OCI-LY7 (cell line): ENCODE measurements at regions not wholly inside any gene's neighbourhood (a gene's known extent, or its start where the extent isn't known, plus 50 kb on each side); places are given as distances from the start of the nearest gene placed in this dataset.

ENCODE experiments used
- BruUV-seq: library from RNA; stranded (reverse); fragments of 400-500 nt; replicated peaks from 2 replicates; lab custom pipeline; 2021; lab: Mats Ljungman, UMichigan
- CTCF ChIA-PET: fragments of 300-600 bp; sonication (Branson Sonifier 250); formaldehyde crosslinking; loops from one replicate; lab custom pipeline; 2022; ENCODE audit warnings: antibody characterized with exemption; ENCODE audit not compliant: unreplicated experiment; lab: Charles Lee
- POLR2A ChIA-PET: fragments of 300-600 bp; sonication (Branson Sonifier 250); formaldehyde crosslinking; loops from one replicate; lab custom pipeline; 2022; ENCODE audit warnings: antibody characterized with exemption; lab: Charles Lee
- DNase-seq: peaks from one replicate; pipeline ENCODE4 v3.0.0-alpha.2; 2015; ENCODE audit warnings: low spot score
- H2AFZ ChIP-seq: fragments of 200-600 bp; sonication (generic), shearing (Covaris generic); 2 replicates; pipeline ENCODE4 v1.6.1; 2014; ENCODE audit warnings: mild to moderate bottlenecking, antibody characterized with exemption, low read length, moderate library complexity
- H3K27ac ChIP-seq: fragments of 200-600 bp; sonication (generic); 2 replicates; pipeline ENCODE4 v1.5.1; 2014; ENCODE audit warnings: mixed run types, low read depth, mild to moderate bottlenecking, moderate library complexity, low read length, inconsistent platforms; ENCODE audit not compliant: poor library complexity, severe bottlenecking
- H3K36me3 ChIP-seq: fragments of 200-600 bp; sonication (generic); 2 replicates; pipeline ENCODE4 v1.6.1; 2014; ENCODE audit warnings: mild to moderate bottlenecking, antibody characterized with exemption, low read length, moderate library complexity, mixed read lengths; ENCODE audit not compliant: insufficient read depth
- H3K4me1 ChIP-seq: fragments of 200-600 bp; sonication (generic); 2 replicates; pipeline ENCODE4 v1.5.1; 2014; ENCODE audit warnings: mild to moderate bottlenecking, low read length; ENCODE audit not compliant: insufficient read depth, poor library complexity, severe bottlenecking
- H3K4me2 ChIP-seq: fragments of 200-600 bp; sonication (generic); 2 replicates; pipeline ENCODE4 v1.6.1; 2014; ENCODE audit warnings: mild to moderate bottlenecking, low read length
- H3K4me3 ChIP-seq: fragments of 200-600 bp; sonication (generic); 2 replicates; pipeline ENCODE4 v1.5.1; 2014; ENCODE audit warnings: mild to moderate bottlenecking, low read depth, low read length; ENCODE audit not compliant: poor library complexity, severe bottlenecking
- H3K79me2 ChIP-seq: fragments of 200-600 bp; sonication (generic); 2 replicates; pipeline ENCODE4 v1.6.1; 2016; ENCODE audit warnings: low read depth, mild to moderate bottlenecking, low read length, moderate library complexity, mixed read lengths; ENCODE audit not compliant: insufficient read depth
- H3K9me2 ChIP-seq: fragments of 200-600 bp; sonication (generic); 2 replicates; pipeline ENCODE4 v1.6.1; 2016; ENCODE audit warnings: mild to moderate bottlenecking, low read length, mixed read lengths; ENCODE audit not compliant: insufficient read depth
- H3K9me3 ChIP-seq: fragments of 200-600 bp; sonication (generic); 2 replicates; pipeline ENCODE4 v1.6.1; 2014; ENCODE audit warnings: mild to moderate bottlenecking, mixed run types, low read length, mixed read lengths
- H4K20me1 ChIP-seq: fragments of 200-600 bp; sonication (generic); 2 replicates; pipeline ENCODE4 v1.6.1; 2014; ENCODE audit warnings: mild to moderate bottlenecking, antibody characterized with exemption, low read length, moderate library complexity, mixed read lengths; ENCODE audit not compliant: insufficient read depth
- EZH2phosphoT487 ChIP-seq: fragments of 200-600 bp; sonication (generic); IDR thresholded peaks from 2 replicates; pipeline ENCODE4 v1.6.1; 2018; ENCODE audit warnings: low read depth, borderline replicate concordance, mild to moderate bottlenecking, mixed run types, antibody characterized with exemption, low read length, moderate library complexity, mixed read lengths
- intact Hi-C: fragments of 100-400 bp; cut with micrococcal nuclease; formaldehyde crosslinking; loops from one replicate; pipeline ENCODE4 v1.10.0; 2022; ENCODE audit not compliant: unreplicated experiment
- TF ChIP-seq, protein P1 (sequence below): fragments of 200-600 bp; sonication (generic); conservative IDR thresholded peaks from 2 replicates; pipeline ENCODE4 v1.5.1; 2014; ENCODE audit warnings: mild to moderate bottlenecking, antibody characterized with exemption, low read length, moderate library complexity, mixed read lengths

GRCh38 chr21:36207577-36208320 lies 51.1 kb downstream of the DOP1B start:
- H3K9me2 ChIP-seq, result no peaks in the 10 kb centered on the region
- TF ChIP-seq, protein P1, sequence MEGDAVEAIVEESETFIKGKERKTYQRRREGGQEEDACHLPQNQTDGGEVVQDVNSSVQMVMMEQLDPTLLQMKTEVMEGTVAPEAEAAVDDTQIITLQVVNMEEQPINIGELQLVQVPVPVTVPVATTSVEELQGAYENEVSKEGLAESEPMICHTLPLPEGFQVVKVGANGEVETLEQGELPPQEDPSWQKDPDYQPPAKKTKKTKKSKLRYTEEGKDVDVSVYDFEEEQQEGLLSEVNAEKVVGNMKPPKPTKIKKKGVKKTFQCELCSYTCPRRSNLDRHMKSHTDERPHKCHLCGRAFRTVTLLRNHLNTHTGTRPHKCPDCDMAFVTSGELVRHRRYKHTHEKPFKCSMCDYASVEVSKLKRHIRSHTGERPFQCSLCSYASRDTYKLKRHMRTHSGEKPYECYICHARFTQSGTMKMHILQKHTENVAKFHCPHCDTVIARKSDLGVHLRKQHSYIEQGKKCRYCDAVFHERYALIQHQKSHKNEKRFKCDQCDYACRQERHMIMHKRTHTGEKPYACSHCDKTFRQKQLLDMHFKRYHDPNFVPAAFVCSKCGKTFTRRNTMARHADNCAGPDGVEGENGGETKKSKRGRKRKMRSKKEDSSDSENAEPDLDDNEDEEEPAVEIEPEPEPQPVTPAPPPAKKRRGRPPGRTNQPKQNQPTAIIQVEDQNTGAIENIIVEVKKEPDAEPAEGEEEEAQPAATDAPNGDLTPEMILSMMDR, result no peak
- no peak for TF ChIP-seq EZH2phosphoT487
- POLR2A ChIA-PET, result no interaction called here
- H2AFZ ChIP-seq, result no peak overlapping the region
- no peak overlapping the region for H3K27ac ChIP-seq
- no peaks in the 10 kb centered on the region for H3K4me1 ChIP-seq
- DNase-seq, result no peak
- H3K79me2 ChIP-seq, result no peaks in the 10 kb centered on the region
- intact Hi-C loops, result no loop called here
- CTCF ChIA-PET, result no interaction called here
- BruUV-seq, result no TSS peak
- no peaks in the 10 kb centered on the region for H4K20me1 ChIP-seq
- H3K4me3 ChIP-seq, result no peak overlapping the region
- no peaks in the 10 kb centered on the region for H3K36me3 ChIP-seq
- no peaks in the 10 kb centered on the region for H3K9me3 ChIP-seq
- H3K4me2 ChIP-seq, result no peak overlapping the region

- ChIA-PET POLR2A (interaction anchor here (0.6 to 1.2 kb wide), 2 partner anchors 15 to 143 kb away, joined by 3 to 4 read pairs; no protein-coding TSS in a partner anchor), CTCF (no interaction called here)
- Histone ChIP-seq H3K79me2 (no peaks in the 10 kb centered on the region), H3K9me3 (no peaks in the 10 kb centered on the region), H3K4me3 (no peak overlapping the region), H3K4me1 (no peaks in the 10 kb centered on the region), H4K20me1 (no peaks in the 10 kb centered on the region), H2AFZ (no peak overlapping the region), H3K27ac (no peak overlapping the region), H3K9me2 (no peaks in the 10 kb centered on the region), H3K4me2 (no peak overlapping the region), H3K36me3 (no peaks in the 10 kb centered on the region)
- no TSS peak for BruUV-seq
- no peak for DNase-seq
- intact Hi-C loops, result loop anchor here (1.0 kb wide), 2 partner anchors 55 to 67 kb away; no protein-coding TSS in a partner anchor
- TF ChIP-seq, protein P1, result no peak
- TF ChIP-seq EZH2phosphoT487, result no peak
These were observed 51.8 kb downstream of the DOP1B start for GRCh38 chr21:36208326-36209013.
